ENCODE measurements at regions not wholly inside any gene's neighbourhood (a gene's known extent, or its start where the extent isn't known, plus 50 kb on each side); places are given as distances from the start of the nearest gene placed in this dataset.

DNA sequence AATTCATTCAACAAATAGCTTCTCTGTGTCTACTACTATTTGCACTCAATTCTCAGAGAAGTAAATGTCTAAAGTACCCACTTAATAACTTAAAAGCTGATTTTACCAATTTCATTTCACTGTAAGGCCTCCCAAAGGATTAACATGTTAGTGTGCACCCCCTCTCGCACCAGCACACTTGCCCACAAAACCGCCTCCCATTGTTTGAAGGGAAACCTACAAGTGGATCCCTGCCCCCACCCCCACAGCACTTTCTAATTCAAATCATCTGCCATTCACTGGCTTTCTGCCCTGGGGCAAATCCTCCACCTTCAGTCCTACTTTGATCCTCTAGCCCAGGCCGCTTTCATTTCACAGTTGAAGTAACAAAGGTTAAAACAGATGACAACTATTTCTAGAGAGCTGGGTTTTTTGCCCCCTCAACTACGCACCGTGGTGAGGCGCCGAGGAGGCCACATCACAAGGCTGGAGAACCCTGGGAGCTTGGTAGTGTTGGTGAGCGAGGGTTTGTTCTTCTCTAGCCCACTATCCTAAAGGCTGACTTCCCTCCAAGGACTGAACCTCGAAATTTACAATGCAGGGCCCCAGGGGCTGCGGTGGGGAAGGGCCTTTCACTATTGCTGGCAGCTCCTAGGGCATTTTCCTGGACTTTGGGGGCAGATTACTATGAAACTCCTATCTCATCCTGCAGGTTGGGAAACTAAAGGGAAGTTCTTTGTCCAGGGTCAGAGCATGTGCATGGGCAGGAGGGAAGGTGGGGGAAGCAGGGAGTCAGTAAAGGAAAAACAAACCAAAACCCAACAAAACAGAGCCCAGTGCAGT is 517.4 kb upstream of the ZMIZ1 start:
- peak; percentile 71 for DNase-seq

DNA sequence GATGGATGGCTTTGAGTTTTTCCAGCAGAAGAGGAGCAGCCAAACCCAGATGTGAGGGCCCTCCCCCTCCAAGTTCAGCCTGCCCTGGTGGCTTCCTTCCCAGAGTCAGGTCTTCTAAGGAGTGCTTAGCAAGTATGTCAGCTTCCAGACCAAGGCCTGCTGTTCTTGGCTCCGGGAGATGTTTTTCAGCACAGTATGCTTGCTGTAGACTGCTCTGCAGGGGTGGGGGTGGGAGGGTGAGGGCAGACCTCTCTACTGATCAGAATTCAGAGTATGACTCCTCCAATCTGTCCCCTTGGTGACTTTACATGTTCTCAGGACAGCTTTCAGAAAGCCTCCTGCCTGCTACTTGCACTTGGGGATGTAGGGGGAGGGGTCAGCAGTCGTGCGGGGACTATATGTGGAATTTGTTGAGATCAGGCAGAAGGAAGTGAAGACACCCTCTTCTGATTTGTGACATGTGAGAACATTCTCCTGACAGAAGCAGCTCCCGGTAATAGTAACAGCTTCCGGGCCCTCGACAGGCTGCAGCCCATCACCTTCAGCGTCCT is 516.4 kb upstream of the ZMIZ1 start:
- peak; percentile 22 for DNase-seq

DNA sequence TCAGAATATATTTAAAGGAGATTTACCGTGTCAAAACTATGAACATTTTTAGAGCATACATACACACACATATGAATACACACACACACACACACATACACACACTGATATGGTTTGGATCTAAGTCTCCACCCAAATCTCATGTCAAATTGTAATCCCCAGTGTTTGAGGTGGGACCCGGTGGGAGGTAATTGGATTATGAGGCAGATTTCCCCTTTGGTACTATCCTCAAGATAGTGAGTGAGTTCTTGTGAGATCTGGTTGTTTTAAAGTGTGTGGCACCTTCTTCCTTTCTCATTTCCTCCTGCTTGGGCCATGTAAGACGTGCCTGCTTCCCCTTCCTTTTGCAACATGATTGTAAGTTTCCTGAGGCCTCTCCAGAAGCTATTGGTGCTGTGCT is 515.0 kb upstream of the ZMIZ1 start:
- no peak for DNase-seq

DNA sequence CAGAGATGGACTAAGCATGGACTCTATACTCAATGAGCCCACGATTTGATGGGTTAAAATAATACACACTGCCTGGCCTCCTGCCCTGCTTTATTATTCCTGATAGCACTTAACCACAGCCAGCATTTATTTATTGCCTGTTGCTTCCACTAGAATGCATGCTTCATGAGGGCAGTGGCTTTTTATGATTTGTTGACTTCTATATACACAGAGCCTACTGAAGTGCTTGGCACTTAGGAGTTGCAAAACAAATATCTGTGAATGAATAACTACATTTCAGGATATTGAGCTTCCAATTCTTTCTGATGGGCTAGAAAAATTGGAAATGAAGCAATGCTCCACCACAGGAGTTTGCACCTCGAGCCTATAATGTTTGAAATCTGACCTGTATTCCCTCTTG is 513.6 kb upstream of the ZMIZ1 start:
- DNase-seq = no peak

DNA sequence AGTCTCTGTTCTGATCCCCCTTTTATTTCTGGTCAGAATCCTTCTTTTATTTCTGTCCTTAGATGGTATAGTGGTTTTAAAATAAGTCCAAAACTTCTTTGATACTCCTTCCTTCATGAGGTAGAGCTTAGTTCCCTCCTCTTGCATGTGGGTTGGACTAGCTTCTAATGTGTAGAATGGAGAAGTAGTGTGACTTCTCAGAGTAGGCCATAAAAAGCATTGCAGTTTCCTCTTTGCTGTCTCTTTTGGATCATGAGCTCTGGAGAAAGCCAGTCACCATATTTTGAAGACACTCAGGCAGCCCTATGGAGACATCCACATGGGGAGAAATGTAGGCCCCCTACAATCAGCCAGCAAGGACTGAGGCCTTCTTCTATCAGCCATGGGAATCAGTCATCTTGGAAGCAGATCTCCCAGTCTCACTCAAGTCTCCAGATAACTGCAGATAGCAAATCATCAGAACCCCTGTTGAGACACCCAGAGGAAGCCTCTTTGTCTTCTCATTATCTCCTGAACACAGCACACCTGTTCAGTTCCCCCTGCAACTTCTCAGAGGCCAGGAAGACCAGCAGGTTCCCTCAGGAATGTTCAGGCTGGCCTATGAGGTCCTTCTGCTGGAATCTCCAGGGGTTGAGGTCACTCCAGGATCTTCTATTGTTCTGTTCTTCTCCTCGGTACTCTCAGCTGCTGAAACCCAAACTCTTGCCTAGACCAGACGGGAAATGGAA is 511.9 kb upstream of the ZMIZ1 start:
- DNase-seq = no peak

GRCh38 chr10:78557433-78557925 is 511.3 kb upstream of the ZMIZ1 start:
- DNase-seq = no peak

DNA sequence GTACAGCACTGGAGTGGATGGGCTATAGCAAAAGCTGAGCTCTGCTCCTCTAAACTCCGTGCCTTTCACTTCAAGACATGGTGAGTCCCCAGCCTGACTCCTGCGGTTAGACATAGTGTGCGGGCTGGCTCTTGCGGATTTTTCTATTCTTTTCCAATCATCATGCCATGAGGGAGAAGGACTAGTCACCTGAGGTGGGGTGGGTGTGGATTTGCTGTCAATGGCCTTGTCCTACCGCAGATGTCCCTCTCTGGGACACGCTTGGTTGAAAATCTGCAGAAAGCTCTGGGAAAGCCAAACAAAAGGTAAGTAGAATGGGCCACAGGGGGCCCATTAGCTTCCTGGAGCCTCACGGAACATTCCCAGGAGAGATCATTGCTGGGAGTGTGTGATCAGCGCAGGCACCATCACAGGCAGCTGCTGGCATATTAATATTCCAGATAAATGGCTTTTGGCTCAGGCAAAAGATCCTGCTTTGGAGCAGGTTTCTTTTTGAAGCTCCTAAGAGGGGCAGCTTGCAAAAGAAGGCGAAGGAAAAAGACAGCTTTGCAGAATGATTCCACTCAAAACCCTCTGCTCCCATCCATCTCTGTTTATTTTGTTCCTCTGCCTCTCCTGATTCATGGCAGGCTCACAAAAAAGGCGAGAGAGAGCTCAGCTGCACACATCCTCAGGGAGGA is 509.0 kb upstream of the ZMIZ1 start:
- peak; percentile 88 for DNase-seq

DNA sequence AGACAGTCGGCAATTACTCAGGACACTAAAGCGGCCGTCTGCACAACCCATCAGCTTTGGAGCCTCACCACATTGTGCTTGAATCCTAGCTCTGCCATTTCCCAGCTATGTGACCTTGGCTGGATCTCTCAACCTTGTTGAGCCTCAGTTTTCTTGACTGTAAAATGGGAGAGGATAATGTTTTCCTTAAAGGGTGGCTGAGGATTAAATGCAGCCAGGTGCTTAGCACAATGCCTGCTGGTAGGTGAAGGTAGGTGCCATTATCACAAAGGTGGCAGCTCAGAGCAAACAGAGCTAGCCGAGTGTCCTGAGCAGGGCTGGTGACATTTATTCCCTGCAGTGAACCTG is 508.5 kb upstream of the ZMIZ1 start:
- DNase-seq = no peak

GRCh38 chr10:78563314-78563713 is 505.5 kb upstream of the ZMIZ1 start:
- no peak for DNase-seq

- no peak for DNase-seq
Measured at GRCh38 chr10:78565841-78566240, 502.9 kb upstream of the ZMIZ1 start.

DNA sequence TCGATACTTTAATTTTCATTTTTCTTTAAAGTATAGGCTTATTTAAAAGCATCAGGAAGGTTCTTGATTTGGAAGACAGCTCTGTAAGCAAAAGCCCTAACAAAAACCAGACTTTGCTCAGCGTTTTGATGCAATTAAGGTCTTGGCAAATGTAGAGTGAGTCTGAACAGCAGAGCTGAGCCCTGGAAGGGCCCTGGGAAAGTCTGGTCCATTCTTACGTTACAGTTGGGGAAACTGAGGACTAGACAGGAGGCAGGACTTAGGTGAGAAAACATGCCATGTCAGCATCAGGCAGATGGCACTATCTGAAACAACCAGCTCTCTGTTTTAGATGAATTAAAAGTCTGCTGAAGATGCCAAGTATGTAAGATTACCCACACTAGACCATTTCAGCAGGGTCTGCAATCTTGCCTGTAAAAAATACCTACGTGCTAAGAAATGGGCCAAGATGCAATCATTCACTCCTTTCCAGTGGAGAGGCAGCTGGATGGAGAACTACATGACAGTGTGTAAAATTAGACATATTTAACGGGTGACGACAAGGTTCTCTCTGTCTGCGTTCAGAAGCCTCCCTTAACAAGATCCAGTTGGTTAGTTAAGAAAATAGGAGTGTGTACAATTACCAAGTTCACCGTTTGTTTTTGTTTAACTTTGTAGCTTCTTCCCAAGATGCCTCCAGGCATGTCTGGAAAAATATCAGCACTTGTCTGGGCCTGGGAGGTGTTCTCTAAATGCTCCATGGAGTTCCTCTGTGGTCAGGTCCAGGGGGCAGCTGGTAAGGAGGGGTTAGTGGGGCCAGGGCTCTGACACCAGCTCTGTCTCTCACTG is 502.3 kb upstream of the ZMIZ1 start:
- DNase-seq = no peak

DNA sequence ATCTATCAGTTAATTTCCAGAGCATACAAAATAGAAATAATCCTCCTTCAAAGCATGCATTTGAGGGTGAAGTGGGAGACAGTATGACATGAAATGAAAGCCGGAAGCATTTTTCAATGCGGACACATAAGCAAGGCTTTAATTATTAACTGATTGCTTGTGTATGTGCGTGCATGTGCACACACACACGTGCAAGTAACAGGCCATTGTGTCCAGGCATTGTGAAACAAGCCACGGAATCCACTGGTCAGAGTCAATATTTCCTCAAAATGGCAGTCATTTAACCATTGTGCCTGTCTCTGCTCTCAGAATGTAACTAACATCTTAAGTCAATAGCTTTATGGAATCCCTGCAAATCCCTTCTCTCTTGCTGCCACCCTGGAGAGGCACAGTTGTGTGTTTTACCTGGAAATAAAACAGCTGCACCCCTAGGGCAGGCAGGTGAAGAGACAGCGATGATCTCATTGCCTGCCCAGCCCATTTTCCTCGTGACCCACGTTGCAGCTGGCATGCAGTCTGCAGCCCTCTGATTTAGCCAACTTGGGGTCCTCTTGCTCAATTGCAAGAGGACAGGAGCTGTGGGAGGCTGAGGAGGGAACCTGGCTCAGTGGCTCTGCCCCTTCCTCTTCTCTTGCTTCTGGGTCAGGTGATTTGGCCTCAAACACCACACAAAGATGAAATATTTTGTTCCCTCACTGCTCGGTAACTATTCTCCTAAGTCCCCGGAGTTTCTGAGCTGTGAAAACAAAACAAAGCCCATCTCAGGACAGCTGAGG is 500.9 kb upstream of the ZMIZ1 start:
- peak; percentile 21 for DNase-seq

DNA sequence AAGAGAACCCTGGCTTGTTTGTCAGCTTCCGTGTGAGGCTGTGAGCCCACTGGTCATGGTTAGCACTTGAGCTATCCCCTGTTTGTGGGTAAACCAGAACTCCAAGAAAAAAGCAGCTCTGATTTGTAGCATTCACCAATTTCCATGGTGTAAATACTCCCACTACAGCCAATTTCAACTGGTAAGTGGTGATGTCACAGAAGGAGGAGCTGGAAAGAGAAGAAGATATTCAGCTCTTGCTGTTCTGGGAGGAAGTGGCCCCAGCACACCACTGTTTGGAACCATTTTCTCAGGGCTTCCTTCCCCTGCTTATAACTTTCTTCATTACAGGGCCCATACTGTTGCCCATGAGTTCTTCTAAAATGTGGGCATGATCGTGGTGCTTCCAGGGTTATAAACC is 500.1 kb upstream of the ZMIZ1 start:
- no peak for DNase-seq

GRCh38 chr10:78570633-78571235 is 498.0 kb upstream of the ZMIZ1 start:
- peak; percentile 51 for DNase-seq

GRCh38 chr10:78571286-78571685 is 497.5 kb upstream of the ZMIZ1 start:
- DNase-seq = no peak

DNA sequence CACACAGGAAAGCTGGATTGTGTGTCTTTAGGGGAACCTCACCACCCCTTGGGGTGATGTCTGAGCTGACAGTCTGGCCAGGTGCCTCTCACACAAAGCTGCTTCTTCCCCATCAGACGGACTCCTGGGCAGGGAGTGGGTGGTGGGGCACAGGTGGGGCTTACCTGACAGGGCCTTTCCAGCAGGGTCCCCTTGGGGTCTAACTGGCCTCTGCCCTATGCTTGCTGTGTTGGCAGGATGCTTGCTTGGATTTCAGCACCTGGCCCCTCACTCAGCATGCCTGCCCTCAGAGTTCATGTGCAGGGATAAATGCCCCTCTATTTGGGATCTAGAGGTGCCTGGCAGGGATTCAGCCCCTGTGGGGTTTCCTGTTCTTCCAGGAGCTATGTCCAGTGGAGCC is 496.9 kb upstream of the ZMIZ1 start:
- DNase-seq = no peak

DNA sequence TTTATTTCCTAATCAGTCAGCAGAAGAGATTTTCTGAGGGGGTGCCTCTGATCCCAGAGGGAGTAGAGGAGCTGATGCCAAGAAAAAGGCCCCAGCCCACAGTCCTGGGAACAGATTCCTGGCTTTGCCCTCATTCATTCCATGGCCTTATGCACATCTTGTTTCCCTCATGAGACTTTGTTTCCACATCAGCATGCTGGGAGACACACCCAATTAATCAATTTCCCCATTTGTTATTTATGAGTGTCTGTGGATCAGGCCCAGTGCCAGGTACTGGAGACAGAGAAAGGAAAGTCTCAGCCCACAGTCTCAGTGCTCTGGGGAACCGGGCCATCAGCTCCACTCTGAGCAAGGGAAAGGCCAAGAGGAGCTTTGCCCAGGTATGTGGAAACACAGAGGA is 496.2 kb upstream of the ZMIZ1 start:
- no peak for DNase-seq

GRCh38 chr10:78574547-78574946 is 494.2 kb upstream of the ZMIZ1 start:
- no peak for DNase-seq

DNA sequence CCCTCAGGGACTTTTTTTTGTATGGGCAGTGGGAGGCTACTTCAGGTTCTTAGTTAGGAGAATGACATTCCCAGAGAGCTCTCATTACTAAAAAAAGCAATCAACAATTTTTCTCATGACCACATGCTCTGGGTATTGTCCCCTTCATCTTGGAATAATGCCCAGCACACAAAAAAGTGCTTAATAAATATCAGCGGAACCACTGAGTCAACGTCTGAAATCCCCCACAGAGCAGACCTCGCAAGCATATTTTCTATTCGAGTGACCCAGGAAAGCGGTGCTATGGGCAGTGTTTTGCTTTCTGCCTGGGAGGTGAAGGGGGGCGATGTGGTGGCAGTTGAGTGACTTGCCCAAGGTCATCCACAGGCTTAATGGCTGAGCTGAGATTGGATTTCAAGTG is 493.4 kb upstream of the ZMIZ1 start:
- DNase-seq = peak; percentile 36

DNA sequence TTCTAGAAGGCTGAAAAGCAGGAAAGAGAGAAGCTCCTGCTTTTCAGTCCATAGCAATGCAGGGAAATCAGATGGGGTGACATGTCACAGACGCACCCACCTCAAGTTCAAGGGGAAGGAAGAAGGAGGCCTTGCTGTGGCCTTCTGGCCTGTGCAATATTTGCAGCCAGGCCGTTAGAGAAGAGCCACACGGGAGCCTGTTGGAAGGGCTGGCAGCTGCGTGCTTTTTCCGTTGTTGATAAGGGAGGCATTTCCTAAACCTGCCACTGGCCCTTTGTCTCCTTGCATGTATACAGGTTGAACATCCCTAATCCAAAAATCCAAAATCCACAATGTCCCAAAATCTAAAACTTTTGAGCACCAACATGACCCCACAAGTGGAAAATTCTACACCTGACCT is 492.5 kb upstream of the ZMIZ1 start:
- no peak for DNase-seq

GRCh38 chr10:78577712-78578111 is 491.1 kb upstream of the ZMIZ1 start:
- no peak for DNase-seq
